ENCODE measurements at regions not wholly inside any gene's neighbourhood (a gene's known extent, or its start where the extent isn't known, plus 50 kb on each side); places are given as distances from the start of the nearest gene placed in this dataset.

DNA sequence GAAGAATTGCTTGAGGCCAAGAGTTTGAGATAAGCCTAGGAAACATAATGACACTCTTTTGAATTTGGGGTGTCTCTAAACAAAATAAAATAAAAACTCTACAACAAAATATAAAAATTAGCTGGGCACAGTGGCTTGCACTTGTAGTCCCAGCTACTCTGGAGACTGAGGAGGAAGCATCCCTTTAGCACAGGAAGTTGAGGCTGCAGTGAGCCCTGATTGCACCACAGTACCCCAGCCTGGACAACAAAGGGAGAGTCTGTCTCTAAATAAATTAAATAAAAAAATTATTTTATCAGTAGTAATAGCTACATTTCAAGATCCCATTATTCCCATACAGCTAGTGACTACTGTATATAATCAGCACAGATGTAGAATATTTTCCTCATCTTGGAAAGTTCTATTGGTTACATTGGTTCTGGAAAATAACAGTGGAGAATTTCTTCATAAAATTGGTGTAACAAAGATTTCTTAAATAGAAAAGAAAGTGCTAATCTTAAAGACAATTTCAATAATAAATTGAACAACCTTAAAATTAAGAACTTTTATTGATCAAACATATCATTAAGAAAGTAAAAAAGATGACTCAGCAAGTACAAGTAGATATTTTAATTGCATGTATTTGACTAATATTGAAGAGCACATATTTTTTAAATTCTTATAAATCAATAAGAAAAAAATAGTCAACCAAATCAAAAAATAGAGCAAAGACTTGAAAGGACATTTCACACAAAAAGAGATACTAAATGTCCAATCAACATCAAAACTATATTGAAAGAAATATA, 90.4 kb upstream of the KYNU start:
- CTCF ChIA-PET (ENCODE audit: partially characterized antibody) = no interaction called here
- no peaks in the 10 kb centered on the region for H4K20me1 ChIP-seq (replicated peaks in 1 of 2; ENCODE audit: control insufficient read depth in 1 of 2, insufficient read depth in 2 of 2, low read length in 2 of 2)
- no peak overlapping the region for H3K27ac ChIP-seq (ENCODE audit: low read depth, low read length)
- no peak overlapping the region for H4K8ac ChIP-seq (ENCODE audit: extremely low read depth, insufficient read depth, low read length)
- H3K14ac ChIP-seq (ENCODE audit: insufficient read length) = no peak overlapping the region
- no peaks in the 10 kb centered on the region for H3K79me1 ChIP-seq (ENCODE audit: low read depth, low read length)
- no peak overlapping the region for H2AFZ ChIP-seq (ENCODE audit: low read length)
- H3K4me3 ChIP-seq (ENCODE audit: extremely low read depth in 1 of 4, insufficient read depth in 2 of 4, low read depth in 3 of 4, low read length in 4 of 4) = no peak overlapping the region
- no peaks in the 10 kb centered on the region for H3K23me2 ChIP-seq (ENCODE audit: low read depth, low read length)
- H2BK20ac ChIP-seq (ENCODE audit: low read length) = no peak overlapping the region
- no peak overlapping the region for H2BK5ac ChIP-seq (ENCODE audit: low read depth, low read length)
- no peak overlapping the region for H4K5ac ChIP-seq (ENCODE audit: insufficient read length, low read depth, low read length)
- no peak for DNase-seq (ENCODE audit: low read depth in 1 of 2, low spot score in 2 of 2)
- no peak overlapping the region for H2BK12ac ChIP-seq (ENCODE audit: low read depth, low read length)
- no peak overlapping the region for H2BK15ac ChIP-seq (ENCODE audit: low read length)
- H3K79me2 ChIP-seq (ENCODE audit: control insufficient read depth in 1 of 2, insufficient read depth in 2 of 2, low read length in 2 of 2) = no peaks in the 10 kb centered on the region
- no peak overlapping the region for H3K56ac ChIP-seq (replicated peaks; ENCODE audit: insufficient read length, low read depth, low read length)
- H3K9ac ChIP-seq (replicated peaks in 1 of 4; ENCODE audit: extremely low read depth in 1 of 4, low read depth in 3 of 4, low read length in 3 of 4) = no peak overlapping the region
- no peaks in the 10 kb centered on the region for H3K36me3 ChIP-seq (ENCODE audit: control insufficient read depth in 2 of 4, insufficient read depth in 4 of 4, low read length in 3 of 4)
- H2BK120ac ChIP-seq (replicated peaks; ENCODE audit: low read depth, low read length) = no peak overlapping the region
- H3K4me1 ChIP-seq (replicated peaks in 1 of 4; ENCODE audit: control insufficient read depth in 3 of 4, insufficient read depth in 4 of 4, low read length in 3 of 4) = no peaks in the 10 kb centered on the region
- H4K91ac ChIP-seq (replicated peaks; ENCODE audit: insufficient read length, low read length) = no peak overlapping the region
- no peak overlapping the region for H2AK5ac ChIP-seq (ENCODE audit: low read depth, low read length)
- H3K4ac ChIP-seq (replicated peaks; ENCODE audit: insufficient read length, low read depth, low read length) = no peak overlapping the region
- H3K27me3 ChIP-seq (replicated peaks in 1 of 4; ENCODE audit: control insufficient read depth in 3 of 4, extremely low read depth in 1 of 4, insufficient read depth in 3 of 4, low read length in 3 of 4) = peaks cover 0 to 1% (median 0%) of the 10 kb centered on the region in 4 experiments; a peak in 1 of 7 replicates
- no peak overlapping the region for H3K4me2 ChIP-seq (ENCODE audit: insufficient read depth in 1 of 2, low read depth in 2 of 2, low read length in 2 of 2)
- FAIRE-seq = no peak
- H3K9me3 ChIP-seq (ENCODE audit: insufficient read depth in 2 of 2, low read depth in 1 of 2, low read length in 1 of 2) = no peaks in the 10 kb centered on the region
- H3K23ac ChIP-seq (ENCODE audit: insufficient read length) = no peak overlapping the region
- no peak overlapping the region for H3K18ac ChIP-seq (ENCODE audit: extremely low read depth, low read length)
- POLR2A ChIA-PET (ENCODE audit: partially characterized antibody) = no interaction called here
- no peak for TF ChIP-seq TAF7 (optimal IDR thresholded peaks at IDR 0.05; ENCODE audit: borderline replicate concordance, low read depth, low read length)
- no peak for TF ChIP-seq RFX5 (IDR thresholded peaks at IDR 0.05; ENCODE audit: borderline replicate concordance, low read depth, low read length)
- no peak for TF ChIP-seq EZH2 (IDR thresholded peaks at IDR 0.05; ENCODE audit: low read depth, low read length, severe bottlenecking)

Data from H1 (cell line).